ENCODE measurements at regions not wholly inside any gene's neighbourhood (a gene's known extent, or its start where the extent isn't known, plus 50 kb on each side); places are given as distances from the start of the nearest gene placed in this dataset.

GRCh38 chr7:153446490-153446889 is 605.7 kb upstream of the DPP6 start:
- TF ChIP-seq POLR2AphosphoS5 (IDR thresholded peaks at IDR 0.05) (no peak), POLR2A (IDR thresholded peaks at IDR 0.05) (no peak)

Data from spleen (tissue), 3 donors.